Testis (tissue), 2 donors: ENCODE measurements at regions not wholly inside any gene's neighbourhood (a gene's known extent, or its start where the extent isn't known, plus 50 kb on each side); places are given as distances from the start of the nearest gene placed in this dataset.

ENCODE experiments used
- POLR2A ChIP-seq: fragments of 450-650 bp; IDR thresholded peaks from one replicate; pipeline ENCODE4 v1.6.1; 2017; ENCODE audit warnings: antibody characterized with exemption, mild to moderate bottlenecking, moderate library complexity
- TF ChIP-seq, protein P1 (sequence below), 3 experiments: fragments of 450-650 bp in 2 of 3; fragments of 200-600 bp in 1 of 3; sonication (generic) in 1 of 3; IDR thresholded peaks; one replicate each; pipeline ENCODE4 v1.5.1; 2016 to 2019; ENCODE audit warnings: antibody characterized with exemption in 3 of 3, mild to moderate bottlenecking in 2 of 3, moderate library complexity in 1 of 3

DNA sequence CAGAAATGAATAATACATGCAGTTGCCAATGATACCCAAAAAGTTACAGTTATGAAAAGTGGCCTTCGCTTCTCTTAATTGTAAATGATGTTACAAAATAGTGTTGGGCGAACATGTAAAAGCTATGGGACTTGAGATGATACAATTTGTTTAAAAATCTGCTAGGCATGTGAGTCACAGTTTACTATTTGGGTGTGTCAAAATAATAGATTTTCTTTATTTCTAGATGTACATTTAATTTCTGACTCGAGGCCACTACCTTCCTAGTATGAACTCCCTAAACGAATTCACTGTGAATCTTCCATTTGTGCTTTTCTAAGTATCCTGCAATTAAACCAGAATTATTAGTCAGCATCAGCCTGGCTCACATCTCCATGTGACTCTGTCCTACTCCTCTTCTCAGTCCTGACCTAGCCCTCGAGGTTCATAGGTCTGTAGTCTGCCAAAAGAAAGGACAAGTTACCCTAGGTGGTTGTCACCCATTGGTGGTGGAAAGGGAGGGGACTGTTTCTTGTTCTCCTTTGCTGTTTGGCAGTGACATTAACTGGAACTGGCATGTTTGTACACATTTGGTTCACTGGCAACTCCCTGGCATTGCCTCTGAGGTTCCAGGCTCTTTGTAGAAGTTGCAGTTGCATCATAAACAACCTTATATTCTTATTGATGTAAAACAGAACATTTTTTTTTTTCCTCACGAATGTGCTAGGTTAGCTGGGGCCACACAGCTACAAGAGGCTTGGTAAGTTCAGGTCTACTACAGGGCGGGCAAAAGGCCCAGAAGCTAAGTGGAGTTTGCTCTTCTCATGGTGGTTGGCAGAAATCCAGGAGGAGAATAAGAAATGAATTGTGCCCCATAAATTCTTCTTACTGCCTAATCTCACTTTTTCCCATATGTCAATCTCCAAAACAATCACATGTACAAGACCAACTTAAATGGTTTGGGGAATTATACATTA, 746.5 kb upstream of the ADAMTS5 start:
- TF ChIP-seq, protein P1, sequence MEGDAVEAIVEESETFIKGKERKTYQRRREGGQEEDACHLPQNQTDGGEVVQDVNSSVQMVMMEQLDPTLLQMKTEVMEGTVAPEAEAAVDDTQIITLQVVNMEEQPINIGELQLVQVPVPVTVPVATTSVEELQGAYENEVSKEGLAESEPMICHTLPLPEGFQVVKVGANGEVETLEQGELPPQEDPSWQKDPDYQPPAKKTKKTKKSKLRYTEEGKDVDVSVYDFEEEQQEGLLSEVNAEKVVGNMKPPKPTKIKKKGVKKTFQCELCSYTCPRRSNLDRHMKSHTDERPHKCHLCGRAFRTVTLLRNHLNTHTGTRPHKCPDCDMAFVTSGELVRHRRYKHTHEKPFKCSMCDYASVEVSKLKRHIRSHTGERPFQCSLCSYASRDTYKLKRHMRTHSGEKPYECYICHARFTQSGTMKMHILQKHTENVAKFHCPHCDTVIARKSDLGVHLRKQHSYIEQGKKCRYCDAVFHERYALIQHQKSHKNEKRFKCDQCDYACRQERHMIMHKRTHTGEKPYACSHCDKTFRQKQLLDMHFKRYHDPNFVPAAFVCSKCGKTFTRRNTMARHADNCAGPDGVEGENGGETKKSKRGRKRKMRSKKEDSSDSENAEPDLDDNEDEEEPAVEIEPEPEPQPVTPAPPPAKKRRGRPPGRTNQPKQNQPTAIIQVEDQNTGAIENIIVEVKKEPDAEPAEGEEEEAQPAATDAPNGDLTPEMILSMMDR (IDR thresholded peaks at IDR 0.05) = no peak
- TF ChIP-seq POLR2A = no peak
